HCT116 (cell line): ENCODE measurements at regions not wholly inside any gene's neighbourhood (a gene's known extent, or its start where the extent isn't known, plus 50 kb on each side); places are given as distances from the start of the nearest gene placed in this dataset.

Experiments
- ATAC-seq: fragments of 200-7000 bp; cut with Tn5 transposase; 2 replicates; pipeline ENCODE4 v1.9.1; 2020; ENCODE audit warnings: mild to moderate bottlenecking, moderate library complexity
- BruUV-seq: library from RNA; stranded (reverse); fragments of 400-500 nt; replicated peaks from 2 replicates; lab custom pipeline; 2021; lab: Mats Ljungman, UMichigan
- CTCF ChIA-PET: fragments of 300-600 bp; sonication (Branson Sonifier 250); formaldehyde crosslinking; loops from one replicate; lab custom pipeline; 2021; ENCODE audit warnings: antibody characterized with exemption; lab: Charles Lee
- POLR2A ChIA-PET: fragments of 300-600, 350-600 bp; sonication (Branson Sonifier 250); formaldehyde crosslinking; loops from one replicate; lab custom pipeline; 2021; ENCODE audit warnings: antibody characterized with exemption; lab: Charles Lee
- RAD21 ChIA-PET, 2 experiments: fragments of 300-600 bp; sonication (Branson Sonifier 250); formaldehyde crosslinking; loops; one replicate each; lab custom pipeline; 2023; ENCODE audit warnings: low total read pairs in 2 of 2; ENCODE audit not compliant: uncharacterized antibody in 2 of 2, unreplicated experiment in 2 of 2, low non-redundant PET in 1 of 2; lab: Charles Lee
- DNase-seq: peaks from one replicate; pipeline ENCODE4 v3.0.0-alpha.2; 2010; ENCODE audit warnings: low read depth, low spot score
- H2AFZ ChIP-seq: fragments of 200-600 bp; shearing (Covaris generic), sonication (generic); 2 replicates; pipeline ENCODE4 v1.6.1; 2017; ENCODE audit warnings: low read depth, mixed run types, mixed read lengths, antibody characterized with exemption, low read length; ENCODE audit not compliant: poor library complexity, severe bottlenecking
- H3K27ac ChIP-seq: 2 replicates; pipeline ENCODE4 v1.5.1; 2012; ENCODE audit warnings: low read depth, low read length
- H3K27me3 ChIP-seq: fragments of 200-600 bp; sonication (generic); 2 replicates; pipeline ENCODE4 v1.6.1; 2016; ENCODE audit warnings: mixed run types, low read length, mixed read lengths; ENCODE audit not compliant: insufficient read depth
- H3K36me3 ChIP-seq, 2 experiments: fragments of 200-500 bp in 1 of 2; fragments of 200-600 bp in 1 of 2; sonication (Bioruptor generic) in 1 of 2; sonication (generic) in 1 of 2; 2 replicates each; pipeline versions ENCODE4 v1.5.1 to v1.6.1; 2014 to 2016; ENCODE audit warnings: low read length in 2 of 2, inconsistent platforms in 1 of 2, mixed read lengths in 1 of 2, mixed run types in 1 of 2; ENCODE audit not compliant: insufficient read depth in 2 of 2, control insufficient read depth in 1 of 2
- H3K4me1 ChIP-seq, 2 experiments: fragments of 200-600 bp in 1 of 2; sonication (generic) in 1 of 2; 2 replicates each; pipeline versions ENCODE4 v1.5.1 to v1.6.1; 2012 to 2017; ENCODE audit warnings: low read length in 2 of 2, inconsistent platforms in 1 of 2, mild to moderate bottlenecking in 1 of 2, mixed read lengths in 1 of 2, mixed run types in 1 of 2, moderate library complexity in 1 of 2; ENCODE audit not compliant: insufficient read depth in 2 of 2, control insufficient read depth in 1 of 2
- H3K4me2 ChIP-seq: fragments of 200-600 bp; sonication (generic); 2 replicates; pipeline ENCODE4 v1.6.1; 2017; ENCODE audit warnings: mixed run types, low read length, mixed read lengths
- H3K4me3 ChIP-seq, 2 experiments: fragments of 200-600 bp in 1 of 2; sonication (generic) in 1 of 2; replicated peaks in 1 of 2; 2 replicates each; pipeline ENCODE4 v1.5.1; 2011 to 2016; ENCODE audit warnings: low read length in 2 of 2, control low read depth in 1 of 2, low read depth in 1 of 2, mild to moderate bottlenecking in 1 of 2, mixed read lengths in 1 of 2, mixed run types in 1 of 2
- H3K79me2 ChIP-seq: fragments of 200-600 bp; sonication (generic); 2 replicates; pipeline ENCODE4 v1.6.1; 2017; ENCODE audit warnings: mild to moderate bottlenecking, mixed run types, low read length, moderate library complexity, mixed read lengths; ENCODE audit not compliant: insufficient read depth
- H3K9ac ChIP-seq: fragments of 200-600 bp; sonication (generic); 2 replicates; pipeline ENCODE4 v1.6.1; 2016; ENCODE audit warnings: low read length, mixed read lengths
- H3K9me2 ChIP-seq: fragments of 200-600 bp; sonication (generic), shearing (Covaris generic); 2 replicates; pipeline ENCODE4 v1.6.1; 2017; ENCODE audit warnings: mixed run types, mild to moderate bottlenecking, moderate library complexity; ENCODE audit not compliant: insufficient read depth
- H3K9me3 ChIP-seq, 2 experiments: fragments of 200-500 bp in 1 of 2; fragments of 200-600 bp in 1 of 2; sonication (Bioruptor generic) in 1 of 2; sonication (generic) in 1 of 2; 2 replicates each; pipeline ENCODE4 v1.6.1; 2014 to 2017; ENCODE audit warnings: low read length in 2 of 2, mixed read lengths in 2 of 2, inconsistent platforms in 1 of 2, low read depth in 1 of 2, mild to moderate bottlenecking in 1 of 2, mixed run types in 1 of 2, moderate library complexity in 1 of 2; ENCODE audit not compliant: control insufficient read depth in 1 of 2, insufficient read depth in 1 of 2
- H4K20me1 ChIP-seq: fragments of 200-600 bp; sonication (generic), shearing (Covaris generic); 2 replicates; pipeline ENCODE4 v1.6.1; 2017; ENCODE audit warnings: mixed run types, mild to moderate bottlenecking, moderate library complexity; ENCODE audit not compliant: insufficient read depth
- EGR1 ChIP-seq: IDR thresholded peaks from 2 replicates; pipeline ENCODE4 v1.6.1; 2012; ENCODE audit warnings: low read depth
- ELF1 ChIP-seq: IDR thresholded peaks from 2 replicates; pipeline ENCODE4 v1.6.1; 2012; ENCODE audit warnings: low read depth, borderline replicate concordance
- EZH2 ChIP-seq: fragments of 200-600 bp; sonication (generic); IDR thresholded peaks from 2 replicates; pipeline ENCODE4 v1.6.1; 2017; ENCODE audit warnings: antibody characterized with exemption, mixed run types
- JUND ChIP-seq: IDR thresholded peaks from 2 replicates; pipeline ENCODE4 v1.6.1; 2012
- POLR2AphosphoS5 ChIP-seq: IDR thresholded peaks from 2 replicates; pipeline ENCODE4 v1.6.1; 2011; ENCODE audit warnings: mild to moderate bottlenecking, low read depth, low read length, moderate library complexity
- SP1 ChIP-seq: IDR thresholded peaks from 2 replicates; pipeline ENCODE4 v1.6.1; 2012; ENCODE audit warnings: low read depth
- TCF7L2 ChIP-seq: IDR thresholded peaks from 2 replicates; pipeline ENCODE4 v1.7.0; 2011; ENCODE audit warnings: borderline replicate concordance, inconsistent platforms; ENCODE audit not compliant: insufficient read depth, insufficient read length; ENCODE audit errors: extremely low read depth
- YY1 ChIP-seq: IDR thresholded peaks from 2 replicates; pipeline ENCODE4 v1.6.1; 2011; ENCODE audit warnings: low read length, low read depth, moderate library complexity, mild to moderate bottlenecking; ENCODE audit not compliant: insufficient replicate concordance; ENCODE audit errors: extremely low read depth
- ZFX ChIP-seq: fragments of 450-650 bp; IDR thresholded peaks from 2 replicates; pipeline ENCODE4 v1.6.1; 2017
- ZNF274 ChIP-seq: fragments of 200-500 bp; sonication (Bioruptor generic); IDR thresholded peaks from 2 replicates; pipeline ENCODE4 v1.6.1; 2014; ENCODE audit warnings: mild to moderate bottlenecking, low read depth, low read length, inconsistent platforms
- intact Hi-C: fragments of 100-400 bp; cut with micrococcal nuclease; formaldehyde crosslinking; loops from 2 replicates; pipeline ENCODE4 v1.10.0; 2022
- TF ChIP-seq, protein P1 (sequence below): IDR thresholded peaks from 2 replicates; pipeline ENCODE4 v1.6.1; 2012
- TF ChIP-seq, protein P2 (sequence below): IDR thresholded peaks from 2 replicates; pipeline ENCODE4 v1.6.1; 2012; ENCODE audit warnings: low read depth
- TF ChIP-seq, protein P3 (sequence below), 3 experiments: fragments of 200-600 bp in 1 of 3; sonication (generic) in 1 of 3; IDR thresholded peaks in 2 of 3; conservative IDR thresholded peaks in 1 of 3; 2 replicates each; pipeline ENCODE4 v1.5.1; 2012 to 2017; ENCODE audit warnings: low read depth in 2 of 3, low read length in 2 of 3, antibody characterized with exemption in 1 of 3, borderline replicate concordance in 1 of 3, control low read depth in 1 of 3, mild to moderate bottlenecking in 1 of 3, mixed read lengths in 1 of 3, mixed run types in 1 of 3, moderate library complexity in 1 of 3; ENCODE audit not compliant: insufficient read depth in 1 of 3

- ChIA-PET POLR2A (no interaction called here), CTCF (no interaction called here), RAD21 (no interaction called here)
- no peak for DNase-seq
- H3K36me3 ChIP-seq = no peaks in the 10 kb centered on the region
- no peak overlapping the region for H3K9ac ChIP-seq
- no peaks in the 10 kb centered on the region for H3K9me3 ChIP-seq
- H4K20me1 ChIP-seq = no peaks in the 10 kb centered on the region
- intact Hi-C loops = no loop called here
- H3K27me3 ChIP-seq = peaks cover 10% of the 10 kb centered on the region; the same call in 1 of the 2 replicates
- BruUV-seq = no TSS peak
- H2AFZ ChIP-seq = no peak overlapping the region
- no peak for ATAC-seq
- no peak overlapping the region for H3K4me3 ChIP-seq
- TF ChIP-seq YY1 = no peak
- TF ChIP-seq, protein P1, sequence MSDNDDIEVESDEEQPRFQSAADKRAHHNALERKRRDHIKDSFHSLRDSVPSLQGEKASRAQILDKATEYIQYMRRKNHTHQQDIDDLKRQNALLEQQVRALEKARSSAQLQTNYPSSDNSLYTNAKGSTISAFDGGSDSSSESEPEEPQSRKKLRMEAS = no peak
- TF ChIP-seq EZH2 = no peak
- no peak for TF ChIP-seq SP1
- no peak for TF ChIP-seq ELF1
- no peak for TF ChIP-seq ZNF274
- TF ChIP-seq TCF7L2 = no peak
- no peak for TF ChIP-seq POLR2AphosphoS5
- no peak for TF ChIP-seq ZFX
- no peak for TF ChIP-seq JUND
- TF ChIP-seq, protein P2, sequence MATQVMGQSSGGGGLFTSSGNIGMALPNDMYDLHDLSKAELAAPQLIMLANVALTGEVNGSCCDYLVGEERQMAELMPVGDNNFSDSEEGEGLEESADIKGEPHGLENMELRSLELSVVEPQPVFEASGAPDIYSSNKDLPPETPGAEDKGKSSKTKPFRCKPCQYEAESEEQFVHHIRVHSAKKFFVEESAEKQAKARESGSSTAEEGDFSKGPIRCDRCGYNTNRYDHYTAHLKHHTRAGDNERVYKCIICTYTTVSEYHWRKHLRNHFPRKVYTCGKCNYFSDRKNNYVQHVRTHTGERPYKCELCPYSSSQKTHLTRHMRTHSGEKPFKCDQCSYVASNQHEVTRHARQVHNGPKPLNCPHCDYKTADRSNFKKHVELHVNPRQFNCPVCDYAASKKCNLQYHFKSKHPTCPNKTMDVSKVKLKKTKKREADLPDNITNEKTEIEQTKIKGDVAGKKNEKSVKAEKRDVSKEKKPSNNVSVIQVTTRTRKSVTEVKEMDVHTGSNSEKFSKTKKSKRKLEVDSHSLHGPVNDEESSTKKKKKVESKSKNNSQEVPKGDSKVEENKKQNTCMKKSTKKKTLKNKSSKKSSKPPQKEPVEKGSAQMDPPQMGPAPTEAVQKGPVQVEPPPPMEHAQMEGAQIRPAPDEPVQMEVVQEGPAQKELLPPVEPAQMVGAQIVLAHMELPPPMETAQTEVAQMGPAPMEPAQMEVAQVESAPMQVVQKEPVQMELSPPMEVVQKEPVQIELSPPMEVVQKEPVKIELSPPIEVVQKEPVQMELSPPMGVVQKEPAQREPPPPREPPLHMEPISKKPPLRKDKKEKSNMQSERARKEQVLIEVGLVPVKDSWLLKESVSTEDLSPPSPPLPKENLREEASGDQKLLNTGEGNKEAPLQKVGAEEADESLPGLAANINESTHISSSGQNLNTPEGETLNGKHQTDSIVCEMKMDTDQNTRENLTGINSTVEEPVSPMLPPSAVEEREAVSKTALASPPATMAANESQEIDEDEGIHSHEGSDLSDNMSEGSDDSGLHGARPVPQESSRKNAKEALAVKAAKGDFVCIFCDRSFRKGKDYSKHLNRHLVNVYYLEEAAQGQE = no peak
- TF ChIP-seq, protein P3, sequence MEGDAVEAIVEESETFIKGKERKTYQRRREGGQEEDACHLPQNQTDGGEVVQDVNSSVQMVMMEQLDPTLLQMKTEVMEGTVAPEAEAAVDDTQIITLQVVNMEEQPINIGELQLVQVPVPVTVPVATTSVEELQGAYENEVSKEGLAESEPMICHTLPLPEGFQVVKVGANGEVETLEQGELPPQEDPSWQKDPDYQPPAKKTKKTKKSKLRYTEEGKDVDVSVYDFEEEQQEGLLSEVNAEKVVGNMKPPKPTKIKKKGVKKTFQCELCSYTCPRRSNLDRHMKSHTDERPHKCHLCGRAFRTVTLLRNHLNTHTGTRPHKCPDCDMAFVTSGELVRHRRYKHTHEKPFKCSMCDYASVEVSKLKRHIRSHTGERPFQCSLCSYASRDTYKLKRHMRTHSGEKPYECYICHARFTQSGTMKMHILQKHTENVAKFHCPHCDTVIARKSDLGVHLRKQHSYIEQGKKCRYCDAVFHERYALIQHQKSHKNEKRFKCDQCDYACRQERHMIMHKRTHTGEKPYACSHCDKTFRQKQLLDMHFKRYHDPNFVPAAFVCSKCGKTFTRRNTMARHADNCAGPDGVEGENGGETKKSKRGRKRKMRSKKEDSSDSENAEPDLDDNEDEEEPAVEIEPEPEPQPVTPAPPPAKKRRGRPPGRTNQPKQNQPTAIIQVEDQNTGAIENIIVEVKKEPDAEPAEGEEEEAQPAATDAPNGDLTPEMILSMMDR (IDR thresholded peaks at IDR 0.05 in 2 of 3, conservative IDR thresholded peaks at IDR 0.05 in 1 of 3; ENCODE audit: borderline replicate concordance in 1 of 3, insufficient read depth in 1 of 3, low read depth in 2 of 3, low read length in 2 of 3) = no peak
- TF ChIP-seq EGR1 = no peak
- H3K9me2 ChIP-seq = no peaks in the 10 kb centered on the region
- H3K27ac ChIP-seq = no peak overlapping the region
- no peak overlapping the region for H3K4me2 ChIP-seq
- H3K79me2 ChIP-seq = no peaks in the 10 kb centered on the region
- no peaks in the 10 kb centered on the region for H3K4me1 ChIP-seq
These were observed 261.2 kb downstream of the ANXA1 start for GRCh38 chr9:73412874-73413273.
